ENCODE measurements at regions not wholly inside any gene's neighbourhood (a gene's known extent, or its start where the extent isn't known, plus 50 kb on each side); places are given as distances from the start of the nearest gene placed in this dataset.

DNA sequence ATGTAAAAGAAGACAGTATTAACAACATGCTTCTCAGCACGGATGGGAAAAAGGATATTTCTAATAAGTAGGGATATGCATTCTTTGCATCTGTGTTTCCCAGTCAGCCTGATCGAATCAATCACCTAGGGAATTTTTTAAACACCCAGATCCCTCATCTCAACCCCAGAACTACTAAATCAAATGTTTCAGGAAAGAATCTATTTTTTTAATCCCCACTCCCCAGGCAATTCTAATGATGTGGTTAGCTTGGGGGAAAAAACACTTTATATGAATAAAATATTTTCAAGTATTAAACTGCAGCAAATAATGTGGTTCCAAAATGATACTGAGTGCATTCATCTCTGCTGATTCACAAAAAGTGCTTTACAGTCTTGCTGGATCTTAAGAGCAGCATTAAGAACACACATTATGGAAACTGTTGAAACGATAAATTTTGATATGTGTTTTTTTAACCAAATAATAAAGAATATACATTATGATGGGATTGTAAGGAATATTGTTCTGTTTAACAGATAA is 68.7 kb upstream of the GUCY1A1 start:
- no peaks in the 10 kb centered on the region for H3K27me3 ChIP-seq
- DNase-seq (ENCODE audit: low spot score): no peak

DNA sequence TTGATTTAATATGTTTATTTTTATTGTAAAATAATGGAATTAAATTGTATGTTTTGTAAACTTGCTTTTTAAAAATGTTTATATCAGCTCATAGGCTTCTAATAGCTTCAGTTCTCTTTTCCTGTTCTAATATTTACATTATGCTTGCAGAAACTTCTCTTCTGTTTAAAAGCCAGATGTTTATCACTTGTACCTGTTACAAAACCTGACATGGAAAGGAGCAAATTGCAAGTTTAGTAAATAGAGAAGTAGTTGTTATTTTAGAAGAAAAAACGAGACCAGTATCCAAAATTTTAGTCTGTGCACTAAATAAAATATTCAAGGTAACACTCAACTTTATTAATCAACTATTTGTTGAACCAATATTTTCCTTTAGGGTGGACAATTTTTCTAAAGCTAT is 69.4 kb upstream of the GUCY1A1 start:
- no peak overlapping the region for H3K27ac ChIP-seq
- H3K27me3 ChIP-seq: no peaks in the 10 kb centered on the region
- no peaks in the 10 kb centered on the region for H3K9me3 ChIP-seq
- no peak overlapping the region for H3K4me3 ChIP-seq
- TF ChIP-seq, protein P1, sequence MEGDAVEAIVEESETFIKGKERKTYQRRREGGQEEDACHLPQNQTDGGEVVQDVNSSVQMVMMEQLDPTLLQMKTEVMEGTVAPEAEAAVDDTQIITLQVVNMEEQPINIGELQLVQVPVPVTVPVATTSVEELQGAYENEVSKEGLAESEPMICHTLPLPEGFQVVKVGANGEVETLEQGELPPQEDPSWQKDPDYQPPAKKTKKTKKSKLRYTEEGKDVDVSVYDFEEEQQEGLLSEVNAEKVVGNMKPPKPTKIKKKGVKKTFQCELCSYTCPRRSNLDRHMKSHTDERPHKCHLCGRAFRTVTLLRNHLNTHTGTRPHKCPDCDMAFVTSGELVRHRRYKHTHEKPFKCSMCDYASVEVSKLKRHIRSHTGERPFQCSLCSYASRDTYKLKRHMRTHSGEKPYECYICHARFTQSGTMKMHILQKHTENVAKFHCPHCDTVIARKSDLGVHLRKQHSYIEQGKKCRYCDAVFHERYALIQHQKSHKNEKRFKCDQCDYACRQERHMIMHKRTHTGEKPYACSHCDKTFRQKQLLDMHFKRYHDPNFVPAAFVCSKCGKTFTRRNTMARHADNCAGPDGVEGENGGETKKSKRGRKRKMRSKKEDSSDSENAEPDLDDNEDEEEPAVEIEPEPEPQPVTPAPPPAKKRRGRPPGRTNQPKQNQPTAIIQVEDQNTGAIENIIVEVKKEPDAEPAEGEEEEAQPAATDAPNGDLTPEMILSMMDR (IDR thresholded peaks at IDR 0.05): no peak
- H3K4me1 ChIP-seq: peaks cover 0 to 6% of the 10 kb centered on the region in 2 donors
- H3K36me3 ChIP-seq: no peaks in the 10 kb centered on the region
- no peak for DNase-seq (ENCODE audit: low spot score)

More for the DNA sequence above, 68.7 kb upstream of the GUCY1A1 start:
- H3K9me3 ChIP-seq: no peaks in the 10 kb centered on the region
- H3K36me3 ChIP-seq: no peaks in the 10 kb centered on the region
- H3K4me3 ChIP-seq: no peak overlapping the region
- no peak overlapping the region for H3K27ac ChIP-seq
- peaks cover 0 to 6% of the 10 kb centered on the region in 2 donors for H3K4me1 ChIP-seq
- TF ChIP-seq, protein P1 (IDR thresholded peaks at IDR 0.05): no peak

DNA sequence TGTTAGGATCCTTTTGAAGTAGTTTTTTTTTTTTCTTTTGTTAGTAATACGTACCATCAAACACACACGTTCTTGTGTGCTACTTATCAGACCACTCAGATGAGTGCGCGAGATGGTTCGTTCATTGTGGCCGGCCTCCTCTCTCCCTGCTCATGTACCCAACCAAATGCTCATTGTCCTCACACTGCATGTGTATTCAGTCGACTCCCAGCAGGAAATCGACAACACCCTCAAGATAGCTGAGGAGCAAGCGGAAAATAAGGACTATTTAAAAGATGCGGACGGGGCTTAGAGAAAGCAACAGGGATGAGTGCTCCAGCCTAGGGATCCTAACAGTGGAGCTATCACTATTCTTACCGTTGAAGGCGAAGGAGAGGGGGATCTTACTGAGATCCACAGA is 72.9 kb upstream of the GUCY1A1 start:
- Histone ChIP-seq H3K9me3 (no peaks in the 10 kb centered on the region), H3K36me3 (no peaks in the 10 kb centered on the region), H3K27me3 (no peaks in the 10 kb centered on the region), H3K4me3 (no peak overlapping the region), H3K27ac (no peak overlapping the region), H3K4me1 (peaks cover 0 to 6% of the 10 kb centered on the region in 2 donors)
- TF ChIP-seq, protein P1 (IDR thresholded peaks at IDR 0.05): no peak
- DNase-seq (ENCODE audit: low spot score): no peak

DNA sequence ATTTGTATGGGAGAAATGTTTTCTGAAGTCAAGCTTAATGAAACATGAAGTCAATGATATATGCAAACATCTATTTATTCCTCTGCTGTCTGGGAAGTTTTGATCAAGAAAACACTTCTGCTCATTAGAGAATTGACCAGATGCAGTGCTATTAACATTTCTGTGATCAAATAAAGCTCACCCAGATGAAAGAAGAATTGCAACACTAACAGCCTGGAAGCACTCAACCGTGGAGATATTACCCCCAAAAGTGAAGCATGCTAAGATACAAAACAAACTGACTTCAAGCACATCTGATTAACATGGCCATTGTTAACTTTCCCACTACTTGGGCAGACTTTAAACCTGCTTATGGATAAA is 73.7 kb upstream of the GUCY1A1 start:
- no peaks in the 10 kb centered on the region for H3K9me3 ChIP-seq
- H3K4me1 ChIP-seq: peaks cover 0 to 6% of the 10 kb centered on the region in 2 donors
- H3K27ac ChIP-seq: no peak overlapping the region
- H3K4me3 ChIP-seq: no peak overlapping the region
- no peaks in the 10 kb centered on the region for H3K27me3 ChIP-seq
- DNase-seq (ENCODE audit: low spot score): no peak
- no peaks in the 10 kb centered on the region for H3K36me3 ChIP-seq
- TF ChIP-seq, protein P1 (IDR thresholded peaks at IDR 0.05): no peak

DNA sequence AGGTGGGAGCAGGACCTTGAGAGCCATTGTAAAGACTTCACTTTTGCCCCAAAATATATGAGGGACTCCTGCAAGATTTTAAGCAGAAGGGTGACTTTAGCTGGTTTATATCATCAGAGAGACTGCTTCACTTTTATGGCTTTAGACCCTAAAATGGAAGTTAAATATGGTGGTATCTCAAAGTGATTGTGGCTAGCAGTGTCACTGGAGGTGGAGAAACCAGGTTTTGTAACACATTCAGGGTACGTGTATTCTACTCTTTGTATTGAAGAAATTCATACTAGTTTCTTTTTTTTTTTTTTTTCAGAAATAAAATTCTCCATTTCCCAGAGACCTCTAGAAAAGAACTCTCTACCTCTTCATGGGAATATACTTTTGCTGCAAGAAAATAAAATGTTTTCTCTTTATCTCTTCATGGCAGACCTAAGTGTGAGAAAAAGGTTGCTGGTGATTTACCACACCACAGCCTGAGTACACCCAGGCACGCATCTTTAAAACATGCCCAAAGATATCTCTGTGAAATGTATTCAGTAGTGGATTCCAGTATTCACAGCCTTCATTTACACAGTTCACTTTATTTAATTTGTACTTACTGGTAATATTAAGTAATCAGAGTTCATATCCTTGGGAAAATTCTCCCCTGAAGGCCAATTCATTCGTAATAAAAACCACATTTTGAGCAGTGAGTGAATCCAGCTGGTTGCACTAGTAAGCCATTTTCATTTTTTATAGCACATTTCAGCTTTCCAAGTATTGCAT is 74.3 kb upstream of the GUCY1A1 start:
- peaks cover 0 to 6% of the 10 kb centered on the region in 2 donors for H3K4me1 ChIP-seq
- H3K4me3 ChIP-seq: no peak overlapping the region
- no peaks in the 10 kb centered on the region for H3K9me3 ChIP-seq
- no peaks in the 10 kb centered on the region for H3K36me3 ChIP-seq
- H3K27me3 ChIP-seq: no peaks in the 10 kb centered on the region
- no peak for DNase-seq (ENCODE audit: low spot score)
- TF ChIP-seq, protein P1 (IDR thresholded peaks at IDR 0.05): no peak
- peak overlapping the region; percentile 10 to 33 for H3K27ac ChIP-seq
